ENCODE measurements at regions not wholly inside any gene's neighbourhood (a gene's known extent, or its start where the extent isn't known, plus 50 kb on each side); places are given as distances from the start of the nearest gene placed in this dataset.

DNA sequence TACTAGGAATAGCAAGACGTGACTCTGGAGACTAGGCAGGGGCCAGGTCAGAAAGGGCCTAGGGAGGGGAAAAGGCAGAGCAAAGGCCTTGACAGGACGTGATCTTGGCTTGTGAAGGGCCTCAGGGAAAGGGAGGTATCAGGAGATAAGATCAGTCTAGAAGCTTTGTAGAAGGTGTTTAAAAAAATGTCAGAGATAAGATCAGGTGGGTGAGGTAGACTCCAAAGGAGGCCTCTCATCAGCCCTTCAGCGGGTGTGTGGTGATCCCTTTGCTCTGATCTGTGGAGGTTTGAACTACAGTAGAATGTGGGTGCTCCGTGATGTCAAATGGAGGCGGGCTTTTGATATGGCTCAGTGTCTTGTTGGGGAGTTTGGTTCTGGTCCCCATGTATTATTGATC, 78.8 kb upstream of the PRPS1 start:
- no peak overlapping the region for H3K4me2 ChIP-seq (ENCODE audit: insufficient read depth, low read length)
- H2AFZ ChIP-seq (ENCODE audit: low read depth, low read length): no peak overlapping the region
- no peaks in the 10 kb centered on the region for H3K4me1 ChIP-seq (ENCODE audit: insufficient read depth, low read length)
- H3K79me2 ChIP-seq (ENCODE audit: insufficient read depth, low read length): no peaks in the 10 kb centered on the region
- TF ChIP-seq, protein P1, sequence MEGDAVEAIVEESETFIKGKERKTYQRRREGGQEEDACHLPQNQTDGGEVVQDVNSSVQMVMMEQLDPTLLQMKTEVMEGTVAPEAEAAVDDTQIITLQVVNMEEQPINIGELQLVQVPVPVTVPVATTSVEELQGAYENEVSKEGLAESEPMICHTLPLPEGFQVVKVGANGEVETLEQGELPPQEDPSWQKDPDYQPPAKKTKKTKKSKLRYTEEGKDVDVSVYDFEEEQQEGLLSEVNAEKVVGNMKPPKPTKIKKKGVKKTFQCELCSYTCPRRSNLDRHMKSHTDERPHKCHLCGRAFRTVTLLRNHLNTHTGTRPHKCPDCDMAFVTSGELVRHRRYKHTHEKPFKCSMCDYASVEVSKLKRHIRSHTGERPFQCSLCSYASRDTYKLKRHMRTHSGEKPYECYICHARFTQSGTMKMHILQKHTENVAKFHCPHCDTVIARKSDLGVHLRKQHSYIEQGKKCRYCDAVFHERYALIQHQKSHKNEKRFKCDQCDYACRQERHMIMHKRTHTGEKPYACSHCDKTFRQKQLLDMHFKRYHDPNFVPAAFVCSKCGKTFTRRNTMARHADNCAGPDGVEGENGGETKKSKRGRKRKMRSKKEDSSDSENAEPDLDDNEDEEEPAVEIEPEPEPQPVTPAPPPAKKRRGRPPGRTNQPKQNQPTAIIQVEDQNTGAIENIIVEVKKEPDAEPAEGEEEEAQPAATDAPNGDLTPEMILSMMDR (IDR thresholded peaks at IDR 0.05; ENCODE audit: borderline replicate concordance, extremely low read depth, low read length, poor library complexity, severe bottlenecking): no peak
- TF ChIP-seq EZH2 (IDR thresholded peaks at IDR 0.05; ENCODE audit: borderline replicate concordance, low read depth, low read length, severe bottlenecking): no peak
- H3K4me3 ChIP-seq (ENCODE audit: low read depth in 1 of 2, low read length in 2 of 2): no peak overlapping the region
- peak; percentile 12 for DNase-seq
- H3K9me3 ChIP-seq (ENCODE audit: insufficient read depth, low read length, severe bottlenecking): no peaks in the 10 kb centered on the region
- H3K27ac ChIP-seq (ENCODE audit: low read length): no peak overlapping the region
- no peaks in the 10 kb centered on the region for H3K36me3 ChIP-seq (ENCODE audit: insufficient read depth, low read length)
- H3K27me3 ChIP-seq (ENCODE audit: insufficient read depth, low read length, poor library complexity): no peaks in the 10 kb centered on the region
- ATAC-seq (ENCODE audit: insufficient read depth, low read depth): peak; percentile 62
- no peaks in the 10 kb centered on the region for H4K20me1 ChIP-seq (ENCODE audit: insufficient read depth, low read length)
- no peak overlapping the region for H3K9ac ChIP-seq (ENCODE audit: low read depth, low read length)

DNA sequence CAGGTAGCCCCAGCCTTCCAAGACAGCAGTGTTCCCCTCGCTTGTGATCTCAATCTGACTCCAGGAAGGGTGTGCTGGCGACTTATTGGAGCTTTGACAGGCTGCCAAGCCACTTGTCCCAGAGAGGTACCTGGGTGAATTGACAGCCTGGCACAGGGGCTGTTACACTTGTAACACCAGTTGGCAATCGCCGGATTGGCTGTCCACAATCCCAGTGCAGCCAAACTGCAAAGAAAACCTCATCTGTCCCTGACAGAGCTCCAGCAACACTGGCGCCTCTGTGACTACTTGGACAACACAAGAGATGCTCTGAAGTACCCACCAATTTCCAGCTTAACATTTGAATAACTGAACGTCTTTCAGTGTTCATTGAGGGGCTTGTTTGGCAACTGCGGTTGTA, 76.8 kb upstream of the PRPS1 start:
- no peaks in the 10 kb centered on the region for H3K79me2 ChIP-seq (ENCODE audit: insufficient read depth, low read length)
- no peak overlapping the region for H3K27ac ChIP-seq (ENCODE audit: low read length)
- H3K4me1 ChIP-seq (ENCODE audit: insufficient read depth, low read length): no peaks in the 10 kb centered on the region
- H3K4me3 ChIP-seq (ENCODE audit: low read depth in 1 of 2, low read length in 2 of 2): no peak overlapping the region
- H3K27me3 ChIP-seq (ENCODE audit: insufficient read depth, low read length, poor library complexity): no peaks in the 10 kb centered on the region
- H4K20me1 ChIP-seq (ENCODE audit: insufficient read depth, low read length): no peaks in the 10 kb centered on the region
- DNase-seq (no peak), ATAC-seq (ENCODE audit: insufficient read depth, low read depth) (no peak)
- H2AFZ ChIP-seq (ENCODE audit: low read depth, low read length): no peak overlapping the region
- H3K9ac ChIP-seq (ENCODE audit: low read depth, low read length): no peak overlapping the region
- no peaks in the 10 kb centered on the region for H3K9me3 ChIP-seq (ENCODE audit: insufficient read depth, low read length, severe bottlenecking)
- H3K36me3 ChIP-seq (ENCODE audit: insufficient read depth, low read length): no peaks in the 10 kb centered on the region
- no peak for TF ChIP-seq EZH2 (IDR thresholded peaks at IDR 0.05; ENCODE audit: borderline replicate concordance, low read depth, low read length, severe bottlenecking)
- TF ChIP-seq, protein P1 (IDR thresholded peaks at IDR 0.05; ENCODE audit: borderline replicate concordance, extremely low read depth, low read length, poor library complexity, severe bottlenecking): no peak
- no peak overlapping the region for H3K4me2 ChIP-seq (ENCODE audit: insufficient read depth, low read length)

DNA sequence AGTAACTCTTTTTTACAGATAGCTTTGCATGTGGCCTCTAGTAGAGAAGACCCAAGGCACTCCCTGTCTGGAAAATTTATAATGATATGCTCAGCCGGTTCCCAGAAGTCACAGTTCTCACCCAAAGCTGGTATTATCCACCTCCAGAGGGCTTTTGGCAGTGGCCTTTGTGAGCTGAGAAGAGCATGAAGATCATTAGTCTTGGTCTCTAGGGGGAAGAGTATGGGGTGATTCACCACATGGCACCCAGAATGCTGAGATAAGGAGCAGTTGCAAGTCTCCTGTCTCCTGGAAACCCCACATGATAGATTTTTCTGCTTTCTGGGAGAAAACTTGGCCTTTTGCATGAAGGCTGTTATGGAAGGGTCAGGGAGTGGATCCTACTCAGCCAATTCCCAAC, 75.4 kb upstream of the PRPS1 start:
- Histone ChIP-seq H4K20me1 (ENCODE audit: insufficient read depth, low read length) (no peaks in the 10 kb centered on the region), H3K9ac (ENCODE audit: low read depth, low read length) (no peak overlapping the region), H3K79me2 (ENCODE audit: insufficient read depth, low read length) (no peaks in the 10 kb centered on the region), H2AFZ (ENCODE audit: low read depth, low read length) (no peak overlapping the region), H3K27me3 (ENCODE audit: insufficient read depth, low read length, poor library complexity) (no peaks in the 10 kb centered on the region), H3K4me3 (ENCODE audit: low read depth in 1 of 2, low read length in 2 of 2) (no peak overlapping the region), H3K4me2 (ENCODE audit: insufficient read depth, low read length) (no peak overlapping the region), H3K4me1 (ENCODE audit: insufficient read depth, low read length) (no peaks in the 10 kb centered on the region), H3K9me3 (ENCODE audit: insufficient read depth, low read length, severe bottlenecking) (no peaks in the 10 kb centered on the region), H3K36me3 (ENCODE audit: insufficient read depth, low read length) (no peaks in the 10 kb centered on the region), H3K27ac (ENCODE audit: low read length) (no peak overlapping the region)
- no peak for ATAC-seq (ENCODE audit: insufficient read depth, low read depth)
- TF ChIP-seq EZH2 (IDR thresholded peaks at IDR 0.05; ENCODE audit: borderline replicate concordance, low read depth, low read length, severe bottlenecking): no peak
- TF ChIP-seq, protein P1 (IDR thresholded peaks at IDR 0.05; ENCODE audit: borderline replicate concordance, extremely low read depth, low read length, poor library complexity, severe bottlenecking): no peak
- DNase-seq: no peak

DNA sequence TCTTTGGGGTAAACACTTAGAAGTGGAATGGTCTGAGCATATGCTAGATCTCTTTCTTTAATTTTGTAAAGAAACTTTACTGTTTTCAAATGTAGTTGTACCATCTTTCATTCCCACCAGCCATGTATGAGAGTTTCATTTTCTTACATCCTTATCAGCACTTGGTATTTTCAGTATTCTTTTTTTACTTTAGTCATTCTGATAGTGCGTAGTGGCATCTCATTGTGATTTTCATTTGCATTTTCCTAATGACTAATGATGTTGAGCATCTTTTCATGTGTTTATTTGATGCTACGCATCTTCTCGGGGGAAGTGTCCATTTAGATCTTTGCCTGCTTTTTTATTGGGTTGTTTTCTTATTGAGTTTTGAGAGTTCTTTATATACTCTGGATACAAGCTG, 71.3 kb upstream of the PRPS1 start:
- no peak overlapping the region for H2AFZ ChIP-seq (ENCODE audit: low read depth, low read length)
- no peak overlapping the region for H3K9ac ChIP-seq (ENCODE audit: low read depth, low read length)
- DNase-seq (no peak), ATAC-seq (ENCODE audit: insufficient read depth, low read depth) (no peak)
- H3K4me1 ChIP-seq (ENCODE audit: insufficient read depth, low read length): no peaks in the 10 kb centered on the region
- no peaks in the 10 kb centered on the region for H3K36me3 ChIP-seq (ENCODE audit: insufficient read depth, low read length)
- no peaks in the 10 kb centered on the region for H3K27me3 ChIP-seq (ENCODE audit: insufficient read depth, low read length, poor library complexity)
- no peaks in the 10 kb centered on the region for H4K20me1 ChIP-seq (ENCODE audit: insufficient read depth, low read length)
- H3K27ac ChIP-seq (ENCODE audit: low read length): no peak overlapping the region
- H3K79me2 ChIP-seq (ENCODE audit: insufficient read depth, low read length): no peaks in the 10 kb centered on the region
- TF ChIP-seq, protein P1 (IDR thresholded peaks at IDR 0.05; ENCODE audit: borderline replicate concordance, extremely low read depth, low read length, poor library complexity, severe bottlenecking): no peak
- no peak for TF ChIP-seq EZH2 (IDR thresholded peaks at IDR 0.05; ENCODE audit: borderline replicate concordance, low read depth, low read length, severe bottlenecking)
- H3K9me3 ChIP-seq (ENCODE audit: insufficient read depth, low read length, severe bottlenecking): no peaks in the 10 kb centered on the region
- no peak overlapping the region for H3K4me3 ChIP-seq (ENCODE audit: low read depth in 1 of 2, low read length in 2 of 2)
- H3K4me2 ChIP-seq (ENCODE audit: insufficient read depth, low read length): no peak overlapping the region
